ENCODE measurements at regions not wholly inside any gene's neighbourhood (a gene's known extent, or its start where the extent isn't known, plus 50 kb on each side); places are given as distances from the start of the nearest gene placed in this dataset.

DNA sequence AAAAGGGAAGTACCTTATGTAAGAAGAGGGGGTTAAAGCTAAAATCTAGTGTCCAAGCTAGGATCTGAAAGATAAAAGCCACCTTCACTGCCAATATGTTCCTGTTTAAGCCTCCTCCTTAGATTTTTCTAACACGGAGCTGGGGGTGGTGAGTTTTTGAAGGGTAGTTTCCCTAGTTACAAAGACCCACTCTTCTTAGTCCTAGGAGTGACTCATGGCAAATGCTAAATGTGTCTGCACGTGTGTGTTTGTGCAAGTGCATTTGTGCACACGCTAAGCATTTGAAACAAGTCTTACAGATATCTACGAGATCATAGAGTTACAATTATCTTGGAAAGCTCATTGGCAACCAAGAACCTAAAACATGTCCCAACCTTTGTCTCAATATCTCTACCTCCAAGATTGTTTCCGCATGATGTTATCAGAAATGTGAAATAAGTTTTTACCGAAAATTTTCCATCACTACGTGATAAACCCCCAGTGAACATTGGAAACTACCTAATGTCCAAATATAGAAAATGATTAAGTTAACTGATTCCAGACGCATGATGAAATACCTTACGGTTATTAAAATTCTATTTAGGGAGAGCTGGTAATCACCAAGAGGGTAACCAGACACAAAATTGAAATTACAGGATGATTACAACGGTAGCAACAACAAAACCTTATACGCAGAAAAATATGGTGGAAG lies 78.0 kb upstream of the HRH2 start:
- DNase-seq (ENCODE audit: low spot score) = peak; percentile 13

DNA sequence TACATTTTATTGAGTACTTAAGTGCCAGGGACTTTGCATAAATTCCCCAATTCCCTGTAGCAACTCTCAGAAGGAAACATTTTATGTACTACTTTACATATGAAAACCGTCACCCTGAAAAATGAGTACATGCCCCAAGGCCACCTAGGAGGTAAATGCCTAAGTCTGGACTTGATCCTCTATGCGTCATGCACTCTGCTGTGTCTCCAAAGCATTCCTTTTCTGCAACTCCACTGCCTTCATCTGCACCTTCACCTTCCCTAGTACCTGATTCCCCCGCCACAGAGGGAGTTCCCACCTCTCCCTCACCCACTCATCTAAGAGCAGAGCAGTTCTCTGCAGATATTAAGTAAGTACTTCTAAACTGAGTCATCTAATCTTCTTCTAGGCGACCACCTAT lies 75.2 kb upstream of the HRH2 start:
- no peak for DNase-seq (ENCODE audit: low spot score)

DNA sequence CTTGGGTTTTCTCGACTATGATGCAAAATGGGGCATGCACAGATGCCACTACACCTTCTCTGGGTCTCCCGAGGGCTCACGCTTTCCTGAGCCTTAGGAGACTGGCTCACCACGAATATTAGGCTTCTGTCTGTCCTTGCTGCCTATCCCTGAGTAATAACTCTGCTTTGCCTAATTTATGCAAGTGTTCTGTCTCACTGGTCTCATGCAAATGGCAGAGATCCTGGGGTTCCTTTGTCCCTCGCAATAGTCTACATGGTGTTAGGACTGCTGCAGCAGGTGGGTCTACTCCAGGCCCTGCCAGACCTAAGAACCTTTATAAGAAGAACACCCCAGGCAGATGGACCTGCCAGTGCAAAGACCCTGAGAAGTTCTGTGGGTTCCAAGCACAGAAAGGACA lies 72.3 kb upstream of the HRH2 start:
- no peak for DNase-seq (ENCODE audit: low spot score)

DNA sequence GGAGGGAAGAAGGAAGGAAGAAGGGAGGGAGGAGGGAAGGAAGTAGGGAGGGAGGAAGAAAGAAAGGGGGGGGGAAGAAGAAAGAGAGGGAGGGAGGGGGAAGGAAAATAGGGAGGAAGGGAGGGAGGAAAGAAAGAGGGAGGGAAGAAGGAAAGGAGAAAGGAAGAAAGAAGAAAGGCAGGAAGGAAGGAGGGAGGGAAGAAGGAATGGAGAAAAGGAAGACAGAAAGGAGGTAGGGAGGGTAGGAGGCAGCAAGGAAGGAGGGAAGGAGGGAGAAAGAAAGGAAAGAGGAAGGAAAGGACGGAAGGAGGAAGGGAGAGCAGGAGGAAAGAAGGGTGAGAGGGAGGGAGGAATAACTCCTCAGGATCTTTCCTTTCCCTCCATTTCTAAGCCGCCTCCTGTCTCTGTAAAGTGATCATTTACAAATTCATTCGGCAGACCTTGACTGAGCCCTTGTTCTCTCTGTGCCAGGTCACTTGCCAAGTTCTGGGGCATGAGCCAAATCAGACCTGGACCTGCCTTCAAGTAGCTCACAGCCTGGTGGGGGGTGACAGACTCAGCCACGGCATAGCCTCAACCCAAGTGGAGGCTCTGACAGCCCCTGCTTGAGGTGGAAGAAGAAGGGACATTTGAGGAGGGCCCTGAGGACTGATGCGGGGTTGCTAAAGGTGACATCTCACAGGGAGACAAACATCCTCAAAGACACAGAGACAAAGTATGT lies 69.0 kb upstream of the HRH2 start:
- no peak for DNase-seq (ENCODE audit: low spot score)

DNA sequence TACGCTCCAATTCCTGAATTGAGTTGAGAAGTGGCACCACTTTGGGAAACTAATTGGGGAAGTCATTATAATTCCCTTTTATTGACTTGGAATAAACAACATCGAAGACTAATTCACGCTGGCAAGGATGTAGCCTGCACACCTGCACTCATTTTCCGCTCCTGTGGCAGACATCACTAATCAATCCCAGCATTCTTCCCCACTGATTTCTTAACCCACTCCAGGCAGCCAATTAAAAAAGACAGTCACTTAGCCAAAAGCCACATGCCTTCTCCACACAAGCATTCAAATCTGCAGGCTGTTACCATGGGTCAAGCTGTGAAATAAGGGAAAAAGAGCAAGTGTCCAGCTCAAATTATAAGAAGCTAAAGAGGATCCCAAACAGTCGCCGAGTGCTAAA lies 68.2 kb upstream of the HRH2 start:
- DNase-seq (ENCODE audit: low spot score) = no peak

DNA sequence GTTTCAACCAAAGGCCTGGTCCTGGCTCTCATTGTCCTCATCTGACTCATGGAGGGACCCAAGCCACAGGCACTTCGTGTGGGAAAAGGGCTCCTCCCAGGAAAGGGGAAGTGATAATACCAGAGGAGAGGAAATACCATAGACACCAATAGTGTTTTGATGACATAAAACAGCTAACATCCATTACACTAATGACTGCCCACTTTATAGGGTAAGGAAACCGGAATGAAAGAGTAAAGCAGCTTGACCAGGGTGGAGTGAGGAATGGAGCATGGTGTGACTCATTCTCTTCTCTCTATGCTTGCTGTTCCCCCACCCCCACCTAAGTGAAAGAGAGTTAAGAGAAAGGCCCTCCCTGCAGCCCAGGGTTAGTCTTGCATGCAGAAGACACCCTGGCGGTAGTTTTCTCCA lies 67.4 kb upstream of the HRH2 start:
- no peak for DNase-seq (ENCODE audit: low spot score)

DNA sequence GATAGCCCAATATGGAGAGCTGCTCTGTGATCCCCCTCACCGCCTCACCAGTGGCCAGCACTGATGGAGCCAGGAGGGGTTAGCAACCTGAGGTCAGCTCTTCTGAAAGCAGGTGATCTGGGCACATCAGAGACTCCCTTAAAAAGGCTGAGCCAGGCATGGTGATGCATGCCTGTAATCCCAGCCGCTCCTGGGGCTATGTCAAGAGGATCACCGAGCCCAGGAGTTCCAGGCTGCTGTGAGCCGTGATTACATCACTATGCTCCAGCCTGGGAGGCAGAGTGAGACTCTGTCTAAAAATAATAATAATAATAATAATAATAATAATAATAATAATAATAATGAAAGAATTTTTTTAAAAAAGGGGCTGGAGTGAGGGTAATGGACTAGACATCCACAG lies 66.6 kb upstream of the HRH2 start:
- no peak for DNase-seq (ENCODE audit: low spot score)

DNA sequence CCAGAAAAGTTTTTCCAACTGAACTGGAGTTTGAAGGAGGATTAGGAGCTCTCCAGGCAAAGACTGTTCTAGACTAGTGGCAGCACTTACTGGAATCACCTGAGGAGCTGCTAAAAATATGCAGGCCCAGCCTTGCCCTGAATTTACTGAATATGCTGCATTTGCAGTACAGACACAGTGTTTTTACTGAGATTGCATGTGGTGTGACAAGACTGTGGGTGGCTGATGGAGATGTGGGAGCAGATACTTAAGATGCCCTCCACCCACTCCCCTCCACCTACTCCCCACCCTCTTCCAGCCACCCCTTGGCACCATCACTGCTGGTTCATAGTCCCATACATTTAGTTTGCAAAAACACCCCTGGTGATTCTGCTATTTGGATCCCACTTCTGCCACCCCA lies 64.1 kb upstream of the HRH2 start:
- DNase-seq (ENCODE audit: low spot score) = no peak

DNA sequence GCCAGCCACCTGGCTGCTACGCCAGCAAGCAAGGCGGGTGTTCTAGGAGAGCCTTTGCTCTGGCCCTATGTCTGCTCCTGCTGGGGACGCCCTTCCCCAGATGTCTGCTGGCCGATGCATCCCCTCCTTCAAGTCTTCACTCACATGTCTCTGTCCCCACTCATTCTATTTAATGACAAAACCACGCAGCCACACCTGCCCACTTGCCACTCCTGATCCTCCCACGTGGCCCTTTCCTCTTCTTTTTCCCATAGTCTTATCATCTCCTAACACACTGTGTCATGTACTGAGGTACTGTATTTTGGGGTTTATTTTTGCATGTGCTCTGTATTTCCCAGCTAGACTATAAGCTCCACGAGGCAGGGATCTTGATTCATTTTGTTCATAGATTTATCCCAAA lies 62.0 kb upstream of the HRH2 start:
- DNase-seq (ENCODE audit: low spot score) = no peak

DNA sequence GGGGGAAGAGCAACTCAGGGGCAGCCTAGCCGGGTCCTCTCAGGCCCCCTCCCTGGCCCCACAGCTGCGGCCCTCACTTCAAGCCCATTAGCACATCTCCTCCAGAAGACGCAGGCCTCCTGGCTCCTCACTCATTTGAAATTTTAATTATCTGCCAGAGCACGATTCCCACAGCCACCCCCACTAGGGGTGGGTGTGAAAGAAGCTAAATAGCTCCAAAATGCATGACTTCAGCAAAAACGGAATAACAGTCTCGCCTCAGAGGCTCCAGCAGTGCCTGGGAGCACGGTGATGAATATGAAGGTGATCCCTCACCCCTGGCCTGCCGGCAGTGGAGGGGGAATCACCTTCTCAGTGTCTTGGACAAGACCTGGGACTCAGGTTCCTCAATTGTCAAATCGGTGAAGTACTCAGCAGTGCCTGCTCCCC lies 61.1 kb upstream of the HRH2 start:
- DNase-seq (ENCODE audit: low spot score) = no peak

DNA sequence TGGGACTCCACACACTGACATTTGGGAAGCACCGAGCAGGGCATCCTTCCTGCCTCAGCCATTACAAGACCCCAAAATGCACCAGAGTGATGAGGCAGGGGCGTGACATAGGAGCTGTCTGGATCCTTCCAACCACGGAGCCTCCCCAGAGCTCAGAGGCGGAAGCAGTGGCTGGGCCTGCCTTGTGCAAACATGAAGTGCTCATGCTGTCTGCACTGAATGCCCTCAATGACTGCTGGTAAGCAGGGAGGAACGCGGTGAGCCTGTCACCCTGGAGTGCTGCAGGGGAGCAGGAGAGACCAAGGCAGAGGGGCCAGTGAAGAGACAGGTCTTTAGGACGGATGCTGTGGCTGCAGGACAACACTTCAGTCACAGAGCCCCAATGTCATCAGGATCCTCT lies 60.2 kb upstream of the HRH2 start:
- no peak for DNase-seq (ENCODE audit: low spot score)

DNA sequence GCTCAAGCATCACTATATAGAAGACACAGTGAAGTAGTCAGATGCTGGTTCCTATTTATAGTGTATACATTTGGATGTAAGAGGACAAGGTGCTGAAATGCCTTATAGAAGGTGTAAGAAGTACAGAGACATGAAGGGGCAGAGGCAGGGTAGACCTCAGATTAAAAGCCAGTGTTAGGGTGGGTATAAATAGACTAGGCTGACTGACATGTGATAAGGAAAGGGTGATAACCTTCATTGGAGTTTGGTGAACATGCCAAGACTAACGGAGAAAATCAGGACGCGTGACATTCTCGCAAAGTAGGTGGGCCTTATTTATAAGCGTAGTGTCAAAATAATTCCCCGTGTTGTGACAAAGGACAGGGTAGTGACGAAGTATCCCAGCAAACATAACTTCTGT lies 59.1 kb upstream of the HRH2 start:
- no peak for DNase-seq (ENCODE audit: low spot score)

DNA sequence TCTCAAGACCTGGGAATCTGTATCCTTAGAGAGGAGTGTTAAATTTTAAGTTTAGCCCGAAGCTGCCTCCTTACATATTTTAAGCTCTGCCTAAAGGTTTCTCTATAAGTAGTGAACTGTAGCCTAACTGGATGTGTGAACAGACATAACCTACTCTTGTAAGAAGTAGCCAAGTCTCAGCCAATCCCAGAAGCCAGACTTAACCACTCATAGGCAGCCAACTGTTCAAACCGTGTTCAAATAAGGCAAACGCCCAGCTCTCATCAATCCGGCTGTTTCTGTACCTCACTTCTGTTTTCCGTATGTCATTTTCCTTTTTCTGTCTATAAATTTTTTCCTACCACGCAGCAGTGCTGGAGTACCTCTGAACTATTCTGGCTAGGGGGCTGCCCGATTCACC lies 58.7 kb upstream of the HRH2 start:
- DNase-seq (ENCODE audit: low spot score) = no peak

DNA sequence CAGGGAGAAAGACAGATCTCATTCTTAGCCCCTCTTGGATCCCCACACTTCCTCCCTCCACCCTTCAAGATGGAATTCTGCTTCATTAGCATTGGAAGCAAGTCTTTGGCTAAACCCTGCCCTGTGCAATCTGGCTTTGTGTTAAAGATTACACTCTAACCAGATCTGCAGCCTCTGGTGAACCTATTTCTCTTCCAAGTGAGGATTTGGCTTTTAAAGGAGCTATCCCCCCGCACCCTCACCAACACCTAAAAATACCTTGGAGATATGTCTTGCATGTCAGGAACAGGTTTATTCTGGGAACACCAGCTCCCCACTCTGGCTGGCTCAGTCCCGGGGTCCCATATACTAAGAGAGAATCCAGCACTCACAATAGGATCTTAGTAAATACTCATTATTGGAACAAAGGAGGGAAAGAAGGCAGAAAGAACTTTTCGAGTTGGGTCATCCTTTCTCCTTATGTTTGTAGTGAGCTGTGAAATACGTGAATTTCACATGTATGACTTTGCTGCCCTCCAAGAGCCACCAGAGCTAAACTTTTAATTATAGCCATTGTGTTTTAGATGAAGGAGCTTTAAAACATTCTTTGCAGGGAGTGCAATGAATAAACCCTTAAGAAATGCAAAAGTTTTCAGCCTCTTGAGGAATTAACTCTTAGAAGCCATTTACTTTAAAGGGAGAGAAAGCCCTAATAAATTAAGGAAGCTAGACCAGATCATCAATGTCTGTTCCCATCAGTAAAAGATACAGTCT lies 53.7 kb upstream of the HRH2 start:
- no peak for DNase-seq (ENCODE audit: low spot score)

DNA sequence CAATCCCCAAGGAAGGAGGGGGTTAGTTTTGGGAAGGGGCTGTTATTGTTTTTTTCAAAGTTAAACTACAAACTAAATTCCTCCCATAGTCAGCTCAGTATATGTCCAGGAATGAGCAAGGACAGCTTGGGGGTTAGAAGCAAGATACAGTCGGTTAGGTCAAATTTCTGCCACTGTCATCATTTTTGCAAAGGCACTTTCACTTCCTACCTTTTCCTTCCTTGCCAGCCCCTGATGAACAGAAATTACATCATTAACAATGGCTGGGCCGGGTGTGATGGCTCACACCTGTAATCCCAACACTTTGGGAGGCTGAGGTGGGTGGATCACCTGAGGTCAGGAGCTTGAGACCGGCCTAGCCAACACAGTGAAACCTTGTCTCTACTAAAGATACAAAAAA lies 51.5 kb upstream of the HRH2 start:
- no peak for DNase-seq (ENCODE audit: low spot score)

Measured in activated CD4-positive, alpha-beta T cell treated with anti-CD3 and anti-CD28 coated beads, Interleukin-2, Interleukin-4, amounts not matched to agents 100 ng/mL and 50 ng/mL, durations not matched to agents 16 hours and 8 hours (primary cell).